A673 (cell line): ENCODE measurements at regions not wholly inside any gene's neighbourhood (a gene's known extent, or its start where the extent isn't known, plus 50 kb on each side); places are given as distances from the start of the nearest gene placed in this dataset.

Experiments
- BruUV-seq: library from RNA; stranded (reverse); fragments of 400-500 nt; replicated peaks from 2 replicates; lab custom pipeline; 2021; lab: Mats Ljungman, UMichigan
- CTCF ChIA-PET: fragments of 300-600 bp; sonication (Branson Sonifier 250); formaldehyde crosslinking; loops from one replicate; lab custom pipeline; 2022; ENCODE audit warnings: antibody characterized with exemption; lab: Charles Lee
- POLR2A ChIA-PET: fragments of 300-600 bp; sonication (Branson Sonifier 250); formaldehyde crosslinking; loops from one replicate; lab custom pipeline; 2022; ENCODE audit warnings: antibody characterized with exemption; ENCODE audit not compliant: low non-redundant PET; lab: Charles Lee
- DNase-seq: peaks from one replicate; pipeline ENCODE4 v3.0.0-alpha.2; 2015; ENCODE audit warnings: low spot score
- H3K27ac ChIP-seq: fragments of 200-600 bp; sonication (generic); 2 replicates; pipeline ENCODE4 v1.5.1; 2016; ENCODE audit warnings: mixed run types, low read depth, mild to moderate bottlenecking, mixed read lengths, antibody characterized with exemption, low read length; ENCODE audit not compliant: poor library complexity, severe bottlenecking
- H3K27me3 ChIP-seq: fragments of 200-600 bp; sonication (generic); replicated peaks from 2 replicates; pipeline ENCODE4 v1.6.1; 2017; ENCODE audit warnings: mixed run types, low read depth, mild to moderate bottlenecking, mixed read lengths, antibody characterized with exemption, low read length; ENCODE audit not compliant: insufficient read depth, poor library complexity
- H3K36me3 ChIP-seq: fragments of 200-600 bp; sonication (generic); 2 replicates; pipeline ENCODE4 v1.6.1; 2016; ENCODE audit warnings: mixed run types, mild to moderate bottlenecking, mixed read lengths, antibody characterized with exemption, low read length; ENCODE audit not compliant: insufficient read depth, poor library complexity, severe bottlenecking
- H3K4me1 ChIP-seq: fragments of 200-600 bp; sonication (generic); 2 replicates; pipeline ENCODE4 v1.6.1; 2017; ENCODE audit warnings: mixed run types, mild to moderate bottlenecking, mixed read lengths, antibody characterized with exemption, low read length; ENCODE audit not compliant: insufficient read depth, poor library complexity, severe bottlenecking
- H3K4me3 ChIP-seq: fragments of 200-600 bp; sonication (generic); 2 replicates; pipeline ENCODE4 v1.5.1; 2016; ENCODE audit warnings: low read depth, mixed run types, mild to moderate bottlenecking, mixed read lengths, low read length; ENCODE audit not compliant: poor library complexity, severe bottlenecking
- H3K9me3 ChIP-seq: fragments of 200-600 bp; sonication (generic); 2 replicates; pipeline ENCODE4 v1.6.1; 2016; ENCODE audit warnings: mixed run types, low read depth, mild to moderate bottlenecking, mixed read lengths, antibody characterized with exemption, low read length; ENCODE audit not compliant: poor library complexity, severe bottlenecking
- CTCF ChIP-seq: fragments of 300-800, 200-600 bp; sonication (generic); conservative IDR thresholded peaks from 2 replicates; pipeline ENCODE4 v1.5.1; 2017; ENCODE audit warnings: low read depth, mild to moderate bottlenecking, antibody characterized with exemption, low read length, moderate library complexity, mixed read lengths
- EZH2 ChIP-seq: fragments of 200-600 bp; sonication (generic); IDR thresholded peaks from 2 replicates; pipeline ENCODE4 v1.6.1; 2017; ENCODE audit warnings: borderline replicate concordance, low read depth, mild to moderate bottlenecking, mixed read lengths, antibody characterized with exemption, low read length; ENCODE audit not compliant: poor library complexity, severe bottlenecking
- intact Hi-C: fragments of 100-400 bp; cut with micrococcal nuclease; formaldehyde crosslinking; loops from one replicate; pipeline ENCODE4 v1.10.0; 2022; ENCODE audit not compliant: unreplicated experiment

- Histone ChIP-seq H3K9me3 (no peaks in the 10 kb centered on the region), H3K27me3 (no peaks in the 10 kb centered on the region), H3K4me3 (no peak overlapping the region), H3K36me3 (no peaks in the 10 kb centered on the region), H3K27ac (no peak overlapping the region), H3K4me1 (peaks cover 6% of the 10 kb centered on the region)
- TF ChIP-seq CTCF (no peak), EZH2 (no peak)
- intact Hi-C loops = no loop called here
- DNase-seq = no peak
- no TSS peak for BruUV-seq
- POLR2A ChIA-PET = no interaction called here
- CTCF ChIA-PET = no interaction called here
These were observed 68.2 kb downstream of the NHLRC3 start for GRCh38 chr13:39106216-39107005.

- H3K9me3 ChIP-seq = no peaks in the 10 kb centered on the region
- H3K27ac ChIP-seq = no peak overlapping the region
- CTCF ChIA-PET = interaction anchor here (0.6 kb wide), 1 partner anchor 235 kb away, joined by 3 read pairs; no protein-coding TSS in a partner anchor
- no peak for TF ChIP-seq CTCF
- no peak for TF ChIP-seq EZH2
- peaks cover 6% of the 10 kb centered on the region for H3K4me1 ChIP-seq
- intact Hi-C loops = no loop called here
- no peaks in the 10 kb centered on the region for H3K27me3 ChIP-seq
- no peaks in the 10 kb centered on the region for H3K36me3 ChIP-seq
- no TSS peak for BruUV-seq
- DNase-seq = no peak
- POLR2A ChIA-PET = no interaction called here
- H3K4me3 ChIP-seq = no peak overlapping the region
These were observed 69.3 kb downstream of the NHLRC3 start for GRCh38 chr13:39107561-39107960.

GRCh38 chr13:39108783-39109182 lies 70.5 kb downstream of the NHLRC3 start:
- H3K9me3 ChIP-seq = no peaks in the 10 kb centered on the region
- no peaks in the 10 kb centered on the region for H3K36me3 ChIP-seq
- POLR2A ChIA-PET = no interaction called here
- intact Hi-C loops = no loop called here
- no peak for DNase-seq
- BruUV-seq = no TSS peak
- peaks cover 6% of the 10 kb centered on the region for H3K4me1 ChIP-seq
- H3K27ac ChIP-seq = no peak overlapping the region
- TF ChIP-seq EZH2 (no peak), CTCF (no peak)
- H3K27me3 ChIP-seq = no peaks in the 10 kb centered on the region
- H3K4me3 ChIP-seq = no peak overlapping the region
- CTCF ChIA-PET = no interaction called here
